Stimulated activated CD4-positive, alpha-beta T cell treated with anti-CD3 and anti-CD28 coated beads, Interleukin-12 subunit alpha, Interleukin-12 subunit beta, amount 100 ng/mL, for 48 hours (primary cell): ENCODE measurements at regions not wholly inside any gene's neighbourhood (a gene's known extent, or its start where the extent isn't known, plus 50 kb on each side); places are given as distances from the start of the nearest gene placed in this dataset.

ENCODE experiments used
- DNase-seq, 3 donors: peaks; one replicate each; pipeline ENCODE4 v3.0.0-alpha.2; 2020; ENCODE audit warnings: low read depth in 2 of 3, low spot score in 1 of 3

- DNase-seq: no peak
Measured at GRCh38 chr15:48040166-48040817, 80.5 kb upstream of the SLC24A5 start.

- DNase-seq: no peak
Measured at GRCh38 chr15:48041454-48041853, 79.3 kb upstream of the SLC24A5 start.

GRCh38 chr15:48046813-48047438 is 73.9 kb upstream of the SLC24A5 start:
- no peak for DNase-seq

- DNase-seq: no peak
Measured at GRCh38 chr15:48049736-48050135, 71.1 kb upstream of the SLC24A5 start.

GRCh38 chr15:48052946-48053345 is 67.8 kb upstream of the SLC24A5 start:
- no peak for DNase-seq

GRCh38 chr15:48058371-48058770 is 62.4 kb upstream of the SLC24A5 start:
- DNase-seq: no peak

GRCh38 chr15:48059791-48060190 is 61.0 kb upstream of the SLC24A5 start:
- DNase-seq: no peak

- DNase-seq: no peak
Measured at GRCh38 chr15:48060396-48060795, 60.4 kb upstream of the SLC24A5 start.

- no peak for DNase-seq
Measured at GRCh38 chr15:48061605-48062004, 59.2 kb upstream of the SLC24A5 start.

- DNase-seq: no peak
Measured at GRCh38 chr15:48062148-48062872, 58.5 kb upstream of the SLC24A5 start.

- DNase-seq: no peak
Measured at GRCh38 chr15:48063411-48063985, 57.3 kb upstream of the SLC24A5 start.

GRCh38 chr15:48064421-48064820 is 56.4 kb upstream of the SLC24A5 start:
- DNase-seq: no peak

GRCh38 chr15:48066456-48066855 is 54.3 kb upstream of the SLC24A5 start:
- no peak for DNase-seq
